ENCODE measurements at regions not wholly inside any gene's neighbourhood (a gene's known extent, or its start where the extent isn't known, plus 50 kb on each side); places are given as distances from the start of the nearest gene placed in this dataset.

GRCh38 chr1:170864876-170865538 is 70.3 kb upstream of the MROH9 start:
- DNase-seq (no peak), ATAC-seq (peak; percentile 46)

GRCh38 chr1:170866646-170867045 is 68.7 kb upstream of the MROH9 start:
- no peak for ATAC-seq
- no peak for DNase-seq

GRCh38 chr1:170871868-170872267 is 63.5 kb upstream of the MROH9 start:
- ATAC-seq (no peak), DNase-seq (no peak)

DNA sequence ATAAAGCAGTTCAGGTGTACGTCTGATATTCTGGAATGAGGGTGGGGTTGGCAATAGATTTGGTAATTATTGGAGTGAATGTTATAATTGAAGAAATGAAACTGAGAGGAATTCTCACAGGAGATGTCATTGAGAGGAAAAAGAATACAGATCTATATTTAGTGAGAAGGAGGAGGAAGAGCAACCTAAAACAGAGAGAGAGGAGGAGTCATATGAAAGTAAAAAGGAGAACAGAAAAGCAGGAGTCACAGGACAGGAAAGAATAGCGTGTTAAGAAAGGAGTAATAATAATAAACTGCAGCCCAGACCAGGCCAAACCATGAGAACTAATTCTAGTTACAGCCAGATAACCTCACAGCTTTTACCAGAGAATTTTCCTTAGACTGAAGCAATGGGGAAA is 62.7 kb upstream of the MROH9 start:
- ATAC-seq (no peak), DNase-seq (no peak)

GRCh38 chr1:170874671-170875070 is 60.7 kb upstream of the MROH9 start:
- ATAC-seq (no peak), DNase-seq (no peak)

DNA sequence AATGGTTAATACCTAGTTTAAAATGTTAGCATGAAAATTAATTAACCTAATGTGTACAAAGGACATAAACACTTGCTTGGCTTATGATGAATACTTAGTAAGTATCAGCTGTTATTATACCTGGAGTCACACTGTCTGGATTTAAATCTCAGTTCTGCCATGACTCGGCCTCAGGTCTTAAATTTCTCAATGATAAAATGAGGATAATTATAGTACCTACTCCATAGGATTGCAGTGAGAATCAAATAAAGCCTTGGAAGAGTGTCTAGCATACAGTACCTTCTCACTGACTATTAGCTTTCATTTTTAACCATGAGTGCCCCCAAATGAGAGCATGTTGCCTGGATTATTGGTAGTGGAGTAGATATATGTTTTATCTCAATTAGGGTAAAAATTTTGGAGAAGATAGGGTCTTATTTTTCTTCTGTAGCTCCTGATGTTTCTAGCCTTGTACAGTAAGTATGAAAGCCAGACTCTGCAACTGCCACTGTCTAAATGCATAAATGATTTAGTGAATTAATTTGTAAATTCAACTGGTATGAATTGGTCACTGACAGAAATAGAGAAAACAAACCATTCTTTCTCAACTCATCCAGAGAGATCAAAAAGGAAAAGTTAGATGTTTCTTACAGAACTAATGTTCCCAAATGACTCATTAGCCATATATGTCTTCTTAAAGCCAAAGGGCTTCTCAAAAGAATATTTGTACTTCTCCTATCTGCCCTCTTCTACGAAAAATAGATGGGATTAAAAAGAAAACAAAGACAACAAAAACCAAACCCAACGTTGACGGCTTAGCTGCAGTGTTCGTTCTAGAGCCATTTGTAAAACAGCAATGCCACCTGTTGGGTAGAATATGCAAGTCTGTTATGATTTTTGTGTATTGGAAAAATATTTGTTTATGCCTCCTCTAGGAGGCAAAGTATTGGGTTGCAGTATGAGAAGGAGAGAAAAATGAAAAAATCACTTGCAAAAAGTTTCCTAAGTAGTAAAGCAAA is 53.8 kb upstream of the MROH9 start:
- DNase-seq (no peak), ATAC-seq (no peak)

Data from stimulated activated naive CD8-positive, alpha-beta T cell treated with anti-CD3 and anti-CD28 coated beads, Interleukin-15, Interleukin-2, amounts not matched to agents 100 U/mL and 50 U/mL, for 24 hours (primary cell).